Activated CD8-positive, alpha-beta T cell treated with anti-CD3 and anti-CD28 coated beads for 36 hours (primary cell): ENCODE measurements at regions not wholly inside any gene's neighbourhood (a gene's known extent, or its start where the extent isn't known, plus 50 kb on each side); places are given as distances from the start of the nearest gene placed in this dataset.

Source experiments
- ATAC-seq: fragments of 200-7000 bp; cut with Tn5 transposase; one replicate; pipeline ENCODE4 v1.10.0; 2021; ENCODE audit warnings: mild to moderate bottlenecking, moderate library complexity
- CTCF ChIA-PET: fragments of 350-600 bp; sonication (Branson Sonifier 250); formaldehyde crosslinking; loops from one replicate; lab custom pipeline; 2021; ENCODE audit warnings: antibody characterized with exemption; lab: Charles Lee
- POLR2A ChIA-PET: fragments of 350-600 bp; sonication (Branson Sonifier 250); formaldehyde crosslinking; loops from one replicate; lab custom pipeline; 2021; ENCODE audit warnings: antibody characterized with exemption; lab: Charles Lee
- DNase-seq: peaks from one replicate; pipeline ENCODE4 v3.0.0-alpha.2; 2020
- H3K27ac Mint-ChIP-seq: one replicate; pipeline ENCODE4 v1.8.0; 2021; ENCODE audit warnings: mild to moderate bottlenecking, mixed read lengths
- H3K27me3 Mint-ChIP-seq: one replicate; pipeline ENCODE4 v1.8.0; 2021; ENCODE audit warnings: mixed read lengths
- H3K36me3 Mint-ChIP-seq: one replicate; pipeline ENCODE4 v1.8.0; 2021; ENCODE audit warnings: low read depth, mixed read lengths
- H3K4me1 Mint-ChIP-seq: one replicate; pipeline ENCODE4 v1.8.0; 2021; ENCODE audit warnings: low read depth, mixed read lengths
- H3K4me3 Mint-ChIP-seq: one replicate; pipeline ENCODE4 v1.8.0; 2021; ENCODE audit warnings: mild to moderate bottlenecking, moderate library complexity, mixed read lengths
- H3K9me3 Mint-ChIP-seq: one replicate; pipeline ENCODE4 v1.8.0; 2021; ENCODE audit warnings: mixed read lengths
- CTCF ChIP-seq: fragments of 200-600 bp; IDR thresholded peaks from one replicate; pipeline ENCODE4 v1.8.0; 2022; ENCODE audit warnings: antibody characterized with exemption, mild to moderate bottlenecking
- intact Hi-C: fragments of 100-400 bp; cut with micrococcal nuclease; formaldehyde crosslinking; loops from one replicate; pipeline ENCODE4 v1.10.0; 2022

GRCh38 chr18:2485983-2486382 lies 85.3 kb downstream of the METTL4 start:
- ChIA-PET CTCF (no interaction called here), POLR2A (no interaction called here)
- H3K27me3 Mint-ChIP-seq: peaks cover 18% of the 10 kb centered on the region
- no peak for TF ChIP-seq CTCF
- ATAC-seq (no peak), DNase-seq (no peak)
- H3K9me3 Mint-ChIP-seq: no peaks in the 10 kb centered on the region
- no peaks in the 10 kb centered on the region for H3K36me3 Mint-ChIP-seq
- no peak overlapping the region for H3K4me3 Mint-ChIP-seq
- no peak overlapping the region for H3K27ac Mint-ChIP-seq
- no peaks in the 10 kb centered on the region for H3K4me1 Mint-ChIP-seq
- intact Hi-C loops: no loop called here

- no peaks in the 10 kb centered on the region for H3K36me3 Mint-ChIP-seq
- peaks cover 17% of the 10 kb centered on the region for H3K27me3 Mint-ChIP-seq
- no peak for TF ChIP-seq CTCF
- ChIA-PET CTCF (no interaction called here), POLR2A (no interaction called here)
- H3K27ac Mint-ChIP-seq: no peak overlapping the region
- no peaks in the 10 kb centered on the region for H3K9me3 Mint-ChIP-seq
- DNase-seq (no peak), ATAC-seq (no peak)
- H3K4me3 Mint-ChIP-seq: no peak overlapping the region
- no peaks in the 10 kb centered on the region for H3K4me1 Mint-ChIP-seq
- intact Hi-C loops: no loop called here
Observed at GRCh38 chr18:2486426-2486825, 84.9 kb downstream of the METTL4 start.
